IMR-90 (cell line): ENCODE measurements at regions not wholly inside any gene's neighbourhood (a gene's known extent, or its start where the extent isn't known, plus 50 kb on each side); places are given as distances from the start of the nearest gene placed in this dataset.

ENCODE experiments used
- ATAC-seq: fragments of 200-7000 bp; cut with Tn5 transposase; 2 replicates; pipeline ENCODE4 v1.9.1; 2020; ENCODE audit warnings: low read depth, mild to moderate bottlenecking, moderate library complexity
- BruUV-seq: library from RNA; stranded (reverse); fragments of 400-500 nt; replicated peaks from 2 replicates; lab custom pipeline; 2021; lab: Mats Ljungman, UMichigan
- CTCF ChIA-PET: fragments of 300-600 bp; formaldehyde crosslinking; extraction: SDS; loops from one replicate; lab custom pipeline; 2021; ENCODE audit warnings: antibody characterized with exemption; lab: Yijun Ruan, JAX
- POLR2A ChIA-PET: fragments of 300-600 bp; sonication (Branson Sonifier 250); formaldehyde crosslinking; loops from one replicate; lab custom pipeline; 2022; ENCODE audit warnings: antibody characterized with exemption; ENCODE audit not compliant: unreplicated experiment; lab: Charles Lee
- DNase-seq: peaks from one replicate; pipeline ENCODE4 v3.0.0; 2013
- H2AFZ ChIP-seq: replicated peaks from 2 replicates; pipeline ENCODE3; 2013; ENCODE audit warnings: low read length, mild to moderate bottlenecking; ENCODE audit not compliant: poor library complexity
- H2AK5ac ChIP-seq: 2 replicates; pipeline ENCODE4 v1.6.1; 2013; ENCODE audit warnings: low read depth, low read length, inconsistent platforms
- H2AK9ac ChIP-seq: replicated peaks from 2 replicates; pipeline ENCODE3; 2013; ENCODE audit warnings: mild to moderate bottlenecking, low read depth, low read length, moderate library complexity; ENCODE audit not compliant: poor library complexity
- H2BK120ac ChIP-seq: 2 replicates; pipeline ENCODE4 v1.6.1; 2013; ENCODE audit warnings: low read depth, low read length, inconsistent platforms
- H2BK15ac ChIP-seq: 3 replicates; pipeline ENCODE4 v1.6.1; 2013; ENCODE audit warnings: low read depth, low read length, inconsistent platforms
- H2BK20ac ChIP-seq: 2 replicates; pipeline ENCODE4 v1.6.1; 2013; ENCODE audit warnings: low read depth, mild to moderate bottlenecking, inconsistent platforms, low read length, moderate library complexity
- H2BK5ac ChIP-seq: 2 replicates; pipeline ENCODE4 v1.6.1; 2013; ENCODE audit warnings: mild to moderate bottlenecking, low read depth, low read length, inconsistent platforms; ENCODE audit not compliant: poor library complexity, severe bottlenecking
- H3K14ac ChIP-seq: replicated peaks from 2 replicates; pipeline ENCODE4 v1.6.1; 2013; ENCODE audit warnings: low read depth, low read length, inconsistent platforms
- H3K18ac ChIP-seq: 2 replicates; pipeline ENCODE4 v1.6.1; 2013; ENCODE audit warnings: low read depth, low read length, control low read depth
- H3K23ac ChIP-seq: 2 replicates; pipeline ENCODE4 v1.6.1; 2013; ENCODE audit warnings: low read depth, low read length, inconsistent platforms
- H3K27ac ChIP-seq: 2 replicates; pipeline ENCODE4 v1.5.1; 2013; ENCODE audit warnings: mild to moderate bottlenecking, control low read depth, low read length; ENCODE audit not compliant: insufficient read depth
- H3K27me3 ChIP-seq: 2 replicates; pipeline ENCODE4 v1.6.1; 2013; ENCODE audit warnings: low read length; ENCODE audit not compliant: control insufficient read depth, insufficient read depth
- H3K36me3 ChIP-seq: 2 replicates; pipeline ENCODE4 v1.6.1; 2013; ENCODE audit warnings: low read length, mixed read lengths; ENCODE audit not compliant: control insufficient read depth, insufficient read depth
- H3K4ac ChIP-seq: 2 replicates; pipeline ENCODE4 v1.6.1; 2013; ENCODE audit warnings: low read depth, low read length, inconsistent platforms
- H3K4me1 ChIP-seq: 2 replicates; pipeline ENCODE4 v1.6.1; 2013; ENCODE audit warnings: low read length, mixed read lengths; ENCODE audit not compliant: control insufficient read depth, insufficient read depth
- H3K4me2 ChIP-seq: 2 replicates; pipeline ENCODE4 v1.6.1; 2013; ENCODE audit warnings: low read depth, mild to moderate bottlenecking, control low read depth, low read length, moderate library complexity
- H3K4me3 ChIP-seq: 2 replicates; pipeline ENCODE4 v1.5.1; 2013; ENCODE audit warnings: low read depth, mild to moderate bottlenecking, control low read depth, low read length, moderate library complexity; ENCODE audit not compliant: insufficient read depth
- H3K56ac ChIP-seq: 2 replicates; pipeline ENCODE4 v1.6.1; 2013; ENCODE audit warnings: low read length, inconsistent platforms; ENCODE audit not compliant: insufficient read depth; ENCODE audit errors: extremely low read depth
- H3K79me1 ChIP-seq, 2 experiments: 2 replicates each; pipeline ENCODE4 v1.6.1; 2013; ENCODE audit warnings: low read length in 2 of 2, inconsistent platforms in 1 of 2, low read depth in 1 of 2
- H3K9ac ChIP-seq: 2 replicates; pipeline ENCODE4 v1.6.1; 2013; ENCODE audit warnings: low read depth, low read length, control low read depth
- H3K9me1 ChIP-seq: 2 replicates; pipeline ENCODE4 v1.6.1; 2013; ENCODE audit warnings: low read length, inconsistent platforms; ENCODE audit not compliant: insufficient read depth
- H3K9me3 ChIP-seq: 2 replicates; pipeline ENCODE4 v1.6.1; 2013; ENCODE audit warnings: low read length; ENCODE audit not compliant: control insufficient read depth, insufficient read depth
- H4K20me1 ChIP-seq: 2 replicates; pipeline ENCODE4 v1.6.1; 2013; ENCODE audit warnings: low read length, inconsistent platforms; ENCODE audit not compliant: insufficient read depth
- H4K5ac ChIP-seq: 2 replicates; pipeline ENCODE4 v1.6.1; 2013; ENCODE audit warnings: mild to moderate bottlenecking, low read depth, low read length, control low read depth
- H4K8ac ChIP-seq, 2 experiments: 2 replicates each; pipeline ENCODE4 v1.6.1; 2013; ENCODE audit warnings: low read depth in 2 of 2, low read length in 2 of 2, control low read depth in 1 of 2, inconsistent platforms in 1 of 2
- H4K91ac ChIP-seq: 2 replicates; pipeline ENCODE4 v1.6.1; 2013; ENCODE audit warnings: low read depth, low read length, inconsistent platforms; ENCODE audit not compliant: insufficient read depth
- CTCF ChIP-seq: conservative IDR thresholded peaks from 2 replicates; pipeline ENCODE4 v1.5.1; 2012; ENCODE audit warnings: mild to moderate bottlenecking, low read depth, low read length, improper control_type of control experiment
- MAFK ChIP-seq: IDR thresholded peaks from 2 replicates; pipeline ENCODE4 v1.6.1; 2012; ENCODE audit warnings: low read depth, low read length, improper control_type of control experiment
- MAZ ChIP-seq: IDR thresholded peaks from 2 replicates; pipeline ENCODE4 v1.6.1; 2012; ENCODE audit warnings: low read depth, mild to moderate bottlenecking, low read length, improper control_type of control experiment, moderate library complexity, borderline replicate concordance
- MXI1 ChIP-seq: IDR thresholded peaks from 2 replicates; pipeline ENCODE4 v1.6.1; 2012; ENCODE audit warnings: low read depth, mild to moderate bottlenecking, low read length, moderate library complexity, borderline replicate concordance
- NFE2L2 ChIP-seq: fragments of 150-350 bp; IDR thresholded peaks from 2 replicates; pipeline ENCODE4 v1.6.1; 2016; ENCODE audit warnings: low read depth, mild to moderate bottlenecking, low read length
- POLR2A ChIP-seq: IDR thresholded peaks from 2 replicates; pipeline ENCODE4 v1.6.1; 2012; ENCODE audit warnings: mild to moderate bottlenecking, low read depth, low read length
- RCOR1 ChIP-seq: IDR thresholded peaks from 2 replicates; pipeline ENCODE4 v1.6.1; 2012; ENCODE audit warnings: mild to moderate bottlenecking, low read length, improper control_type of control experiment; ENCODE audit not compliant: insufficient replicate concordance
- SMC3 ChIP-seq: fragments of 150-350 bp; IDR thresholded peaks from 2 replicates; pipeline ENCODE4 v1.6.1; 2016; ENCODE audit warnings: low read depth, mild to moderate bottlenecking, antibody characterized with exemption, low read length, moderate library complexity
- WGBS, 2 experiments: methylation state at CpG; one replicate each; pipeline versions ENCODE4 v1.1.5 to v1.1.7; 2013; ENCODE audit warnings: missing lambda C conversion rate in 2 of 2; ENCODE audit not compliant: insufficient read length in 1 of 2; ENCODE audit errors: extremely low coverage in 2 of 2; 5-methylcytosine and 5-hydroxymethylcytosine counted together
- dilution Hi-C: fragments of 300-500 bp; cut with HindIII; formaldehyde crosslinking; loops from one replicate; pipeline ENCODE4 v1.14.3; 2018; ENCODE audit warnings: low sequenced_read_pairs; ENCODE audit not compliant: unreplicated experiment
- in situ Hi-C: fragments of 300-500 bp; cut with MboI; formaldehyde crosslinking; loops from 3 replicates; pipeline ENCODE4 v1.14.3; 2019; ENCODE audit warnings: low sequenced_read_pairs, inconsistent platforms, mixed read lengths
- intact Hi-C: fragments of 100-400 bp; cut with micrococcal nuclease; formaldehyde crosslinking; loops from 2 replicates; pipeline ENCODE4 v1.10.0; 2022

GRCh38 chr10:47190301-47190700 is 109.7 kb upstream of the GDF10 start:
- H3K9me3 ChIP-seq: no peaks in the 10 kb centered on the region
- POLR2A ChIA-PET: no interaction called here
- no TSS peak for BruUV-seq
- H3K36me3 ChIP-seq: no peaks in the 10 kb centered on the region
- no peaks in the 10 kb centered on the region for H4K20me1 ChIP-seq
- CTCF ChIA-PET: no interaction called here
- no peak overlapping the region for H2AFZ ChIP-seq
- DNase-seq: no peak
- H3K4me1 ChIP-seq: no peaks in the 10 kb centered on the region; the same call in 1 of the 2 replicates
- no peak overlapping the region for H2BK20ac ChIP-seq
- no peak overlapping the region for H3K27ac ChIP-seq
- H4K8ac ChIP-seq: no peak overlapping the region
- H3K9me1 ChIP-seq: no peaks in the 10 kb centered on the region
- no peak overlapping the region for H3K4me2 ChIP-seq
- H3K4ac ChIP-seq: no peak overlapping the region
- H3K14ac ChIP-seq: no peak overlapping the region
- in situ Hi-C loops: no loop called here
- no CpG with 5 or more reads among the region's 5 CpGs for WGBS, 2 experiments
- no peak overlapping the region for H2AK5ac ChIP-seq
- H3K27me3 ChIP-seq: peaks cover 13% of the 10 kb centered on the region; the same call in 1 of the 2 replicates
- TF ChIP-seq POLR2A (no peak), RCOR1 (no peak), NFE2L2 (no peak), MXI1 (no peak), MAZ (no peak), CTCF (no peak), MAFK (no peak), SMC3 (no peak)
- no peak overlapping the region for H4K5ac ChIP-seq
- H3K79me1 ChIP-seq: no peaks in the 10 kb centered on the region
- no peak for ATAC-seq
- H3K4me3 ChIP-seq: no peak overlapping the region
- no peak overlapping the region for H2BK5ac ChIP-seq
- no peak overlapping the region for H2BK15ac ChIP-seq
- H3K9ac ChIP-seq: no peak overlapping the region
- no peak overlapping the region for H4K91ac ChIP-seq
- H2AK9ac ChIP-seq: no peak overlapping the region
- no peak overlapping the region for H3K23ac ChIP-seq
- H3K18ac ChIP-seq: no peak overlapping the region
- dilution Hi-C loops: no loop called here
- no peak overlapping the region for H3K56ac ChIP-seq
- no peak overlapping the region for H2BK120ac ChIP-seq
- intact Hi-C loops: no loop called here
